GM23338 (cell line): ENCODE measurements at regions not wholly inside any gene's neighbourhood (a gene's known extent, or its start where the extent isn't known, plus 50 kb on each side); places are given as distances from the start of the nearest gene placed in this dataset.

Experiments used
- ATAC-seq: fragments of 200-7000 bp; cut with Tn5 transposase; 3 replicates; pipeline ENCODE4 v1.9.1; 2020
- DNase-seq: peaks from one replicate; pipeline ENCODE4 v3.0.0-alpha.2; 2015; ENCODE audit warnings: low spot score
- H2AFZ ChIP-seq: fragments of 200-600 bp; sonication (generic); 2 replicates; pipeline ENCODE4 v1.8.0; 2016; ENCODE audit warnings: antibody characterized with exemption, mild to moderate bottlenecking, moderate library complexity
- H3F3A ChIP-seq: fragments of 200-600 bp; sonication (generic); replicated peaks from 2 replicates; pipeline ENCODE4 v1.8.0; 2017; ENCODE audit warnings: antibody characterized with exemption, mixed run types, low read depth
- H3K27ac ChIP-seq: fragments of 200-600 bp; sonication (generic); 2 replicates; pipeline ENCODE4 v1.6.1; 2016; ENCODE audit warnings: low read depth
- H3K27me3 ChIP-seq: fragments of 200-600 bp; sonication (generic); 2 replicates; pipeline ENCODE4 v1.8.0; 2016; ENCODE audit warnings: mild to moderate bottlenecking, mixed run types, moderate library complexity; ENCODE audit not compliant: insufficient read depth
- H3K36me3 ChIP-seq: fragments of 200-600 bp; sonication (generic); 2 replicates; pipeline ENCODE4 v1.8.0; 2016; ENCODE audit warnings: mild to moderate bottlenecking; ENCODE audit not compliant: insufficient read depth
- H3K4me1 ChIP-seq: fragments of 200-600 bp; sonication (generic); 2 replicates; pipeline ENCODE4 v1.8.0; 2016; ENCODE audit warnings: mild to moderate bottlenecking, moderate library complexity; ENCODE audit not compliant: insufficient read depth
- H3K4me2 ChIP-seq: fragments of 200-600 bp; sonication (generic); 2 replicates; pipeline ENCODE4 v1.7.1; 2017; ENCODE audit warnings: mixed run types
- H3K4me3 ChIP-seq: fragments of 200-600 bp; sonication (generic); 2 replicates; pipeline ENCODE4 v1.6.1; 2016; ENCODE audit warnings: mixed run types
- H3K79me2 ChIP-seq: fragments of 200-600 bp; sonication (generic); replicated peaks from 2 replicates; pipeline ENCODE4 v1.8.0; 2017; ENCODE audit warnings: mild to moderate bottlenecking; ENCODE audit not compliant: insufficient read depth
- H3K9me2 ChIP-seq: fragments of 200-600 bp; sonication (generic); 2 replicates; pipeline ENCODE4 v1.8.0; 2017; ENCODE audit not compliant: insufficient read depth
- H4K20me1 ChIP-seq: fragments of 200-600 bp; sonication (generic); replicated peaks from 2 replicates; pipeline ENCODE4 v1.8.0; 2017; ENCODE audit warnings: mild to moderate bottlenecking; ENCODE audit not compliant: insufficient read depth
- H3K27ac Mint-ChIP-seq: 2 replicates; pipeline ENCODE4 v1.8.0; 2020; ENCODE audit warnings: inconsistent platforms, mild to moderate bottlenecking, moderate library complexity, mixed read lengths
- H3K27me3 Mint-ChIP-seq: 3 replicates; pipeline ENCODE4 v1.8.0; 2022; ENCODE audit warnings: low read depth, mild to moderate bottlenecking, moderate library complexity, mixed read lengths, inconsistent platforms; ENCODE audit not compliant: insufficient read depth, poor library complexity
- H3K36me3 Mint-ChIP-seq: 3 replicates; pipeline ENCODE4 v1.8.0; 2021; ENCODE audit warnings: low read depth, mild to moderate bottlenecking, inconsistent platforms, moderate library complexity, mixed read lengths
- H3K4me1 Mint-ChIP-seq: 3 replicates; pipeline ENCODE4 v1.8.0; 2020; ENCODE audit warnings: mild to moderate bottlenecking, inconsistent platforms, mixed read lengths
- H3K4me3 Mint-ChIP-seq: 3 replicates; pipeline ENCODE4 v1.8.0; 2021; ENCODE audit warnings: moderate library complexity, mild to moderate bottlenecking, inconsistent platforms, mixed read lengths
- H3K9me3 Mint-ChIP-seq: 3 replicates; pipeline ENCODE4 v1.8.0; 2020; ENCODE audit warnings: moderate library complexity, mild to moderate bottlenecking, inconsistent platforms, mixed read lengths
- CREB1 ChIP-seq: fragments of 250-450 bp; sonication (Bioruptor Pico); IDR thresholded peaks from 2 replicates; pipeline ENCODE4 v1.5.0; 2020; ENCODE audit warnings: low read depth, mild to moderate bottlenecking, moderate library complexity
- EZH2 ChIP-seq: fragments of 200-600 bp; sonication (generic); IDR thresholded peaks from one replicate; pipeline ENCODE4 v1.8.0; 2017; ENCODE audit warnings: antibody characterized with exemption, mild to moderate bottlenecking, low read depth; ENCODE audit not compliant: unreplicated experiment
- EZH2phosphoT487 ChIP-seq: fragments of 200-600 bp; sonication (generic); IDR thresholded peaks from one replicate; pipeline ENCODE4 v1.8.1; 2018; ENCODE audit warnings: antibody characterized with exemption; ENCODE audit not compliant: unreplicated experiment
- JUNB ChIP-seq: IDR thresholded peaks from one replicate; pipeline ENCODE4 v1.6.1; 2016; ENCODE audit warnings: antibody characterized with exemption; ENCODE audit not compliant: unreplicated experiment
- NANOG ChIP-seq: IDR thresholded peaks from 2 replicates; pipeline ENCODE4 v1.6.1; 2016; ENCODE audit warnings: antibody characterized with exemption, borderline replicate concordance
- POLR2AphosphoS5 ChIP-seq: IDR thresholded peaks from 2 replicates; pipeline ENCODE4 v1.6.1; 2016; ENCODE audit warnings: antibody characterized with exemption, low read depth
- STAT1 ChIP-seq: IDR thresholded peaks from one replicate; pipeline ENCODE4 v1.6.1; 2016; ENCODE audit warnings: antibody characterized with exemption; ENCODE audit not compliant: unreplicated experiment
- ZNF114 ChIP-seq: fragments of 250-450 bp; sonication (Bioruptor Pico); IDR thresholded peaks from 2 replicates; pipeline ENCODE4 v1.5.0; 2020; ENCODE audit warnings: mild to moderate bottlenecking, moderate library complexity
- ZNF331 ChIP-seq: fragments of 250-450 bp; sonication (Bioruptor Pico); IDR thresholded peaks from 2 replicates; pipeline ENCODE4 v1.5.0; 2020; ENCODE audit warnings: low read depth, mild to moderate bottlenecking, moderate library complexity
- TF ChIP-seq, protein P1 (sequence below): IDR thresholded peaks from one replicate; pipeline ENCODE4 v1.6.1; 2018; ENCODE audit warnings: antibody characterized with exemption; ENCODE audit not compliant: unreplicated experiment
- TF ChIP-seq, protein P2 (sequence below): IDR thresholded peaks from 2 replicates; pipeline ENCODE4 v1.6.1; 2016; ENCODE audit warnings: antibody characterized with exemption
- TF ChIP-seq, protein P3 (sequence below): fragments of 250-450 bp; sonication (Bioruptor Pico); IDR thresholded peaks from 2 replicates; pipeline ENCODE4 v1.5.0; 2020; ENCODE audit warnings: mild to moderate bottlenecking, moderate library complexity
- TF ChIP-seq, protein P4 (sequence below), 2 experiments: fragments of 200-600 bp in 1 of 2; sonication (generic) in 1 of 2; conservative IDR thresholded peaks; 2 replicates each; pipeline versions ENCODE4 v1.5.1 to v1.6.1; 2016 to 2017; ENCODE audit warnings: antibody characterized with exemption in 2 of 2, low read depth in 2 of 2, mild to moderate bottlenecking in 2 of 2, moderate library complexity in 1 of 2

DNA sequence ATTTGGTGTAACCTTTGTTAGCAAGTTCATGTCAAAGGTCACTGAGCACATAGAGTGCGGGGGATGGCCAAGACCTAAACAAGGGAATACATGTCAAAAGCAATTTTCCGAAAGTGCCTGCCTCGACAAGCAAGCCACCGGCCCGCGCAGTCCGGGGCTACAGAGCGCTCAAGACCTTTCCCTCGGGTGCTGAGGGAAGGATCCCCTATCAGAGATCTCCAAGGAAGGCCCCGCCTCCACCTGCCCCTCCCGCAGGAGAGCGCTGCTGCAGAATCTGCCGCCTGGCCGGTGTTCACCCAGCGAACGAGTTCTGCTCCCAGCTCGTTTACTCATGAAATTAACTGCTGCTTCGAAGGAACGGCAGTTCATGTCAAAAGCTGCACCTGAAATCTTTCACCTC lies 252.7 kb downstream of the BMP7 start:
- Mint-ChIP-seq H3K27me3 (peaks cover 27% of the 10 kb centered on the region), H3K4me1 (peaks cover 23% of the 10 kb centered on the region)

More for the DNA sequence above, 252.7 kb downstream of the BMP7 start:
- Histone ChIP-seq H3K9me2 (no peaks in the 10 kb centered on the region), H2AFZ (peak overlapping the region; percentile 79), H3K4me2 (peak overlapping the region; percentile 61), H3K4me3 (peak overlapping the region; percentile 51), H3K4me1 (no peaks in the 10 kb centered on the region; the same call in 1 of the 2 replicates), H3K27ac (no peak overlapping the region), H3F3A (no peaks in the 10 kb centered on the region), H4K20me1 (no peaks in the 10 kb centered on the region), H3K79me2 (no peaks in the 10 kb centered on the region), H3K27me3 (peaks cover 13% of the 10 kb centered on the region; the same call in 1 of the 2 replicates), H3K36me3 (no peaks in the 10 kb centered on the region)
- H3K36me3 Mint-ChIP-seq, result no peaks in the 10 kb centered on the region
- no peak overlapping the region for H3K27ac Mint-ChIP-seq
- no peak for TF ChIP-seq NANOG
- TF ChIP-seq, protein P1, sequence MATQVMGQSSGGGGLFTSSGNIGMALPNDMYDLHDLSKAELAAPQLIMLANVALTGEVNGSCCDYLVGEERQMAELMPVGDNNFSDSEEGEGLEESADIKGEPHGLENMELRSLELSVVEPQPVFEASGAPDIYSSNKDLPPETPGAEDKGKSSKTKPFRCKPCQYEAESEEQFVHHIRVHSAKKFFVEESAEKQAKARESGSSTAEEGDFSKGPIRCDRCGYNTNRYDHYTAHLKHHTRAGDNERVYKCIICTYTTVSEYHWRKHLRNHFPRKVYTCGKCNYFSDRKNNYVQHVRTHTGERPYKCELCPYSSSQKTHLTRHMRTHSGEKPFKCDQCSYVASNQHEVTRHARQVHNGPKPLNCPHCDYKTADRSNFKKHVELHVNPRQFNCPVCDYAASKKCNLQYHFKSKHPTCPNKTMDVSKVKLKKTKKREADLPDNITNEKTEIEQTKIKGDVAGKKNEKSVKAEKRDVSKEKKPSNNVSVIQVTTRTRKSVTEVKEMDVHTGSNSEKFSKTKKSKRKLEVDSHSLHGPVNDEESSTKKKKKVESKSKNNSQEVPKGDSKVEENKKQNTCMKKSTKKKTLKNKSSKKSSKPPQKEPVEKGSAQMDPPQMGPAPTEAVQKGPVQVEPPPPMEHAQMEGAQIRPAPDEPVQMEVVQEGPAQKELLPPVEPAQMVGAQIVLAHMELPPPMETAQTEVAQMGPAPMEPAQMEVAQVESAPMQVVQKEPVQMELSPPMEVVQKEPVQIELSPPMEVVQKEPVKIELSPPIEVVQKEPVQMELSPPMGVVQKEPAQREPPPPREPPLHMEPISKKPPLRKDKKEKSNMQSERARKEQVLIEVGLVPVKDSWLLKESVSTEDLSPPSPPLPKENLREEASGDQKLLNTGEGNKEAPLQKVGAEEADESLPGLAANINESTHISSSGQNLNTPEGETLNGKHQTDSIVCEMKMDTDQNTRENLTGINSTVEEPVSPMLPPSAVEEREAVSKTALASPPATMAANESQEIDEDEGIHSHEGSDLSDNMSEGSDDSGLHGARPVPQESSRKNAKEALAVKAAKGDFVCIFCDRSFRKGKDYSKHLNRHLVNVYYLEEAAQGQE, result no peak
- TF ChIP-seq, protein P2, sequence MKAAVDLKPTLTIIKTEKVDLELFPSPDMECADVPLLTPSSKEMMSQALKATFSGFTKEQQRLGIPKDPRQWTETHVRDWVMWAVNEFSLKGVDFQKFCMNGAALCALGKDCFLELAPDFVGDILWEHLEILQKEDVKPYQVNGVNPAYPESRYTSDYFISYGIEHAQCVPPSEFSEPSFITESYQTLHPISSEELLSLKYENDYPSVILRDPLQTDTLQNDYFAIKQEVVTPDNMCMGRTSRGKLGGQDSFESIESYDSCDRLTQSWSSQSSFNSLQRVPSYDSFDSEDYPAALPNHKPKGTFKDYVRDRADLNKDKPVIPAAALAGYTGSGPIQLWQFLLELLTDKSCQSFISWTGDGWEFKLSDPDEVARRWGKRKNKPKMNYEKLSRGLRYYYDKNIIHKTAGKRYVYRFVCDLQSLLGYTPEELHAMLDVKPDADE, result no peak
- TF ChIP-seq ZNF331 (CRISPR knock-in tag), result no peak
- TF ChIP-seq, protein P3, sequence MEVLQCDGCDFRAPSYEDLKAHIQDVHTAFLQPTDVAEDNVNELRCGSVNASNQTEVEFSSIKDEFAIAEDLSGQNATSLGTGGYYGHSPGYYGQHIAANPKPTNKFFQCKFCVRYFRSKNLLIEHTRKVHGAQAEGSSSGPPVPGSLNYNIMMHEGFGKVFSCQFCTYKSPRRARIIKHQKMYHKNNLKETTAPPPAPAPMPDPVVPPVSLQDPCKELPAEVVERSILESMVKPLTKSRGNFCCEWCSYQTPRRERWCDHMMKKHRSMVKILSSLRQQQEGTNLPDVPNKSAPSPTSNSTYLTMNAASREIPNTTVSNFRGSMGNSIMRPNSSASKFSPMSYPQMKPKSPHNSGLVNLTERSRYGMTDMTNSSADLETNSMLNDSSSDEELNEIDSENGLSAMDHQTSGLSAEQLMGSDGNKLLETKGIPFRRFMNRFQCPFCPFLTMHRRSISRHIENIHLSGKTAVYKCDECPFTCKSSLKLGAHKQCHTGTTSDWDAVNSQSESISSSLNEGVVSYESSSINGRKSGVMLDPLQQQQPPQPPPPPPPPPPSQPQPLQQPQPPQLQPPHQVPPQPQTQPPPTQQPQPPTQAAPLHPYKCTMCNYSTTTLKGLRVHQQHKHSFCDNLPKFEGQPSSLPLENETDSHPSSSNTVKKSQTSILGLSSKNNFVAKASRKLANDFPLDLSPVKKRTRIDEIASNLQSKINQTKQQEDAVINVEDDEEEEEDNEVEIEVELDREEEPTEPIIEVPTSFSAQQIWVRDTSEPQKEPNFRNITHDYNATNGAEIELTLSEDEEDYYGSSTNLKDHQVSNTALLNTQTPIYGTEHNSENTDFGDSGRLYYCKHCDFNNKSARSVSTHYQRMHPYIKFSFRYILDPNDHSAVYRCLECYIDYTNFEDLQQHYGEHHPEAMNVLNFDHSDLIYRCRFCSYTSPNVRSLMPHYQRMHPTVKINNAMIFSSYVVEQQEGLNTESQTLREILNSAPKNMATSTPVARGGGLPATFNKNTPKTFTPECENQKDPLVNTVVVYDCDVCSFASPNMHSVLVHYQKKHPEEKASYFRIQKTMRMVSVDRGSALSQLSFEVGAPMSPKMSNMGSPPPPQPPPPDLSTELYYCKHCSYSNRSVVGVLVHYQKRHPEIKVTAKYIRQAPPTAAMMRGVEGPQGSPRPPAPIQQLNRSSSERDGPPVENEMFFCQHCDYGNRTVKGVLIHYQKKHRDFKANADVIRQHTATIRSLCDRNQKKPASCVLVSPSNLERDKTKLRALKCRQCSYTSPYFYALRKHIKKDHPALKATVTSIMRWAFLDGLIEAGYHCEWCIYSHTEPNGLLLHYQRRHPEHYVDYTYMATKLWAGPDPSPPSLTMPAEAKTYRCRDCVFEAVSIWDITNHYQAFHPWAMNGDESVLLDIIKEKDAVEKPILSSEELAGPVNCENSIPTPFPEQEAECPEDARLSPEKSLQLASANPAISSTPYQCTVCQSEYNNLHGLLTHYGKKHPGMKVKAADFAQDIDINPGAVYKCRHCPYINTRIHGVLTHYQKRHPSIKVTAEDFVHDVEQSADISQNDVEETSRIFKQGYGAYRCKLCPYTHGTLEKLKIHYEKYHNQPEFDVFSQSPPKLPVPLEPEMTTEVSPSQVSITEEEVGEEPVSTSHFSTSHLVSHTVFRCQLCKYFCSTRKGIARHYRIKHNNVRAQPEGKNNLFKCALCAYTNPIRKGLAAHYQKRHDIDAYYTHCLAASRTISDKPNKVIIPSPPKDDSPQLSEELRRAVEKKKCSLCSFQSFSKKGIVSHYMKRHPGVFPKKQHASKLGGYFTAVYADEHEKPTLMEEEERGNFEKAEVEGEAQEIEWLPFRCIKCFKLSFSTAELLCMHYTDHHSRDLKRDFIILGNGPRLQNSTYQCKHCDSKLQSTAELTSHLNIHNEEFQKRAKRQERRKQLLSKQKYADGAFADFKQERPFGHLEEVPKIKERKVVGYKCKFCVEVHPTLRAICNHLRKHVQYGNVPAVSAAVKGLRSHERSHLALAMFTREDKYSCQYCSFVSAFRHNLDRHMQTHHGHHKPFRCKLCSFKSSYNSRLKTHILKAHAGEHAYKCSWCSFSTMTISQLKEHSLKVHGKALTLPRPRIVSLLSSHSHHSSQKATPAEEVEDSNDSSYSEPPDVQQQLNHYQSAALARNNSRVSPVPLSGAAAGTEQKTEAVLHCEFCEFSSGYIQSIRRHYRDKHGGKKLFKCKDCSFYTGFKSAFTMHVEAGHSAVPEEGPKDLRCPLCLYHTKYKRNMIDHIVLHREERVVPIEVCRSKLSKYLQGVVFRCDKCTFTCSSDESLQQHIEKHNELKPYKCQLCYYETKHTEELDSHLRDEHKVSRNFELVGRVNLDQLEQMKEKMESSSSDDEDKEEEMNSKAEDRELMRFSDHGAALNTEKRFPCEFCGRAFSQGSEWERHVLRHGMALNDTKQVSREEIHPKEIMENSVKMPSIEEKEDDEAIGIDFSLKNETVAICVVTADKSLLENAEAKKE (CRISPR knock-in tag), result no peak
- no peak for TF ChIP-seq POLR2AphosphoS5
- TF ChIP-seq EZH2phosphoT487, result no peak
- no peak for TF ChIP-seq JUNB
- TF ChIP-seq ZNF114 (CRISPR knock-in tag), result no peak
- TF ChIP-seq, protein P4, sequence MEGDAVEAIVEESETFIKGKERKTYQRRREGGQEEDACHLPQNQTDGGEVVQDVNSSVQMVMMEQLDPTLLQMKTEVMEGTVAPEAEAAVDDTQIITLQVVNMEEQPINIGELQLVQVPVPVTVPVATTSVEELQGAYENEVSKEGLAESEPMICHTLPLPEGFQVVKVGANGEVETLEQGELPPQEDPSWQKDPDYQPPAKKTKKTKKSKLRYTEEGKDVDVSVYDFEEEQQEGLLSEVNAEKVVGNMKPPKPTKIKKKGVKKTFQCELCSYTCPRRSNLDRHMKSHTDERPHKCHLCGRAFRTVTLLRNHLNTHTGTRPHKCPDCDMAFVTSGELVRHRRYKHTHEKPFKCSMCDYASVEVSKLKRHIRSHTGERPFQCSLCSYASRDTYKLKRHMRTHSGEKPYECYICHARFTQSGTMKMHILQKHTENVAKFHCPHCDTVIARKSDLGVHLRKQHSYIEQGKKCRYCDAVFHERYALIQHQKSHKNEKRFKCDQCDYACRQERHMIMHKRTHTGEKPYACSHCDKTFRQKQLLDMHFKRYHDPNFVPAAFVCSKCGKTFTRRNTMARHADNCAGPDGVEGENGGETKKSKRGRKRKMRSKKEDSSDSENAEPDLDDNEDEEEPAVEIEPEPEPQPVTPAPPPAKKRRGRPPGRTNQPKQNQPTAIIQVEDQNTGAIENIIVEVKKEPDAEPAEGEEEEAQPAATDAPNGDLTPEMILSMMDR (conservative IDR thresholded peaks at IDR 0.05; ENCODE audit: low read depth in 2 of 2), result no peak
- TF ChIP-seq EZH2, result no peak
- no peak for TF ChIP-seq STAT1
- TF ChIP-seq CREB1 (CRISPR knock-in tag), result no peak
- peak overlapping the region; percentile 65 for H3K4me3 Mint-ChIP-seq
- no peaks in the 10 kb centered on the region for H3K9me3 Mint-ChIP-seq
- peak; percentile 81 for DNase-seq
- ATAC-seq, result peak; percentile 98
